Neuronal stem cell (in vitro differentiated cells): ENCODE measurements at regions not wholly inside any gene's neighbourhood (a gene's known extent, or its start where the extent isn't known, plus 50 kb on each side); places are given as distances from the start of the nearest gene placed in this dataset.

ENCODE experiments used
- DNase-seq: peaks from one replicate; pipeline ENCODE4 v3.0.0-alpha.2; 2013; ENCODE audit warnings: low spot score
- H2AFZ ChIP-seq: one replicate; pipeline ENCODE4 v1.6.1; 2013; ENCODE audit warnings: mild to moderate bottlenecking, low read length, inconsistent platforms
- H2AK5ac ChIP-seq: 2 replicates; pipeline ENCODE4 v1.6.1; 2013; ENCODE audit warnings: low read depth, mild to moderate bottlenecking, inconsistent platforms, low read length, moderate library complexity, mixed read lengths
- H2BK120ac ChIP-seq: 2 replicates; pipeline ENCODE4 v1.6.1; 2013; ENCODE audit warnings: low read depth, mild to moderate bottlenecking, inconsistent platforms, low read length, moderate library complexity, mixed read lengths
- H2BK12ac ChIP-seq: one replicate; pipeline ENCODE4 v1.6.1; 2013; ENCODE audit warnings: low read length, inconsistent platforms
- H2BK15ac ChIP-seq: 2 replicates; pipeline ENCODE4 v1.6.1; 2013; ENCODE audit warnings: mild to moderate bottlenecking, low read length, inconsistent platforms, mixed read lengths
- H2BK5ac ChIP-seq: one replicate; pipeline ENCODE4 v1.6.1; 2013; ENCODE audit warnings: inconsistent platforms, mild to moderate bottlenecking, low read length, moderate library complexity
- H3K14ac ChIP-seq: one replicate; pipeline ENCODE4 v1.6.1; 2013; ENCODE audit warnings: low read length, inconsistent platforms
- H3K18ac ChIP-seq: 2 replicates; pipeline ENCODE4 v1.6.1; 2013; ENCODE audit warnings: low read length, inconsistent platforms
- H3K23ac ChIP-seq: 2 replicates; pipeline ENCODE4 v1.6.1; 2013; ENCODE audit warnings: low read depth, mild to moderate bottlenecking, mixed read lengths, low read length, inconsistent platforms; ENCODE audit not compliant: poor library complexity
- H3K27ac ChIP-seq: replicated peaks from 3 replicates; pipeline ENCODE4 v1.5.1; 2013; ENCODE audit warnings: low read length, inconsistent platforms
- H3K27me3 ChIP-seq, 3 experiments: 2 replicates each; pipeline ENCODE4 v1.6.1; 2013; ENCODE audit warnings: low read length in 3 of 3, mild to moderate bottlenecking in 2 of 3, inconsistent platforms in 1 of 3, low read depth in 1 of 3, mixed read lengths in 1 of 3, moderate library complexity in 1 of 3; ENCODE audit not compliant: control insufficient read depth in 3 of 3, insufficient read depth in 3 of 3
- H3K36me3 ChIP-seq, 2 donors: replicated peaks in 1 of 2; 2 replicates each; pipeline ENCODE4 v1.6.1; 2013; ENCODE audit warnings: low read length in 2 of 2; ENCODE audit not compliant: control insufficient read depth in 2 of 2, insufficient read depth in 2 of 2
- H3K4ac ChIP-seq: 2 replicates; pipeline ENCODE4 v1.6.1; 2013; ENCODE audit warnings: inconsistent platforms, mild to moderate bottlenecking, low read length, moderate library complexity
- H3K4me1 ChIP-seq, 2 donors: 1 replicate in 1 of 2; 2 replicates in 1 of 2; pipeline ENCODE4 v1.6.1; 2013; ENCODE audit warnings: low read length in 2 of 2, low read depth in 1 of 2; ENCODE audit not compliant: control insufficient read depth in 2 of 2, insufficient read depth in 1 of 2
- H3K4me2 ChIP-seq: one replicate; pipeline ENCODE4 v1.6.1; 2013; ENCODE audit warnings: mild to moderate bottlenecking, low read length, inconsistent platforms; ENCODE audit not compliant: insufficient read depth, poor library complexity, severe bottlenecking
- H3K4me3 ChIP-seq, 2 donors: 2 replicates each; pipeline ENCODE4 v1.5.1; 2013; ENCODE audit warnings: low read length in 2 of 2, mild to moderate bottlenecking in 2 of 2, inconsistent platforms in 1 of 2, moderate library complexity in 1 of 2
- H3K79me1 ChIP-seq: one replicate; pipeline ENCODE4 v1.6.1; 2013; ENCODE audit warnings: low read depth, mild to moderate bottlenecking, inconsistent platforms, low read length, moderate library complexity
- H3K9ac ChIP-seq: one replicate; pipeline ENCODE4 v1.6.1; 2013; ENCODE audit warnings: mild to moderate bottlenecking, low read depth, low read length, inconsistent platforms; ENCODE audit not compliant: poor library complexity
- H3K9me3 ChIP-seq, 2 donors: replicated peaks in 1 of 2; 2 replicates each; pipeline versions ENCODE3 to v1.6.1; 2013; ENCODE audit warnings: low read length in 2 of 2, mild to moderate bottlenecking in 2 of 2, inconsistent platforms in 1 of 2, low read depth in 1 of 2, mixed read lengths in 1 of 2, moderate library complexity in 1 of 2; ENCODE audit not compliant: control insufficient read depth in 2 of 2, insufficient read depth in 1 of 2
- H4K8ac ChIP-seq: one replicate; pipeline ENCODE4 v1.6.1; 2013; ENCODE audit warnings: low read depth, mild to moderate bottlenecking, inconsistent platforms, low read length, moderate library complexity
- H4K91ac ChIP-seq: one replicate; pipeline ENCODE4 v1.6.1; 2013; ENCODE audit warnings: low read length, low read depth, mild to moderate bottlenecking, inconsistent platforms; ENCODE audit not compliant: poor library complexity
- WGBS, 2 donors: extraction: QIAGEN DNeasy Blood & Tissue Kit; methylation state at CpG; one replicate each; pipeline ENCODE4 v1.1.7; 2013; ENCODE audit warnings: missing lambda C conversion rate in 2 of 2, mixed read lengths in 1 of 2; ENCODE audit not compliant: insufficient read length in 2 of 2, insufficient replicate concordance in 1 of 2; ENCODE audit errors: extremely low coverage in 2 of 2; 5-methylcytosine and 5-hydroxymethylcytosine counted together

DNA sequence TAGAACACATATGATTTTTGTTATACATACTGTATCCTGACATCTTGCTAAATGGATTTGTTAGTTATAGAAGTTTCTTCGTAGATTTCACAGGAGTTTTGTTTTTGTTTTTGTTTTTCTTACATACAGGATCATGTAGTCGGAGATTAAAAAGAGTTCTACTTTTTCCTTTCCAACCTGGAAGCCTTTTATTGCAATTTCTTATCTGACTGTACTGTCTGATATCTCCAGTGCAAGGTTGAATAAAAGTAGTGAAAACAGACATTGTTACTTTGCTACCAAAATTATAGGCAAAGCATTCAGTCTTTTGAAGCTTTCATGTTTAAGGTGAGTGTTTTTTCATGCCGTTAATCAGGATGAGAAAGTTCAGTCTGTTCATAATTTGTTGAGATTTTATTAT, 117.4 kb upstream of the PRSS3 start:
- no peak overlapping the region for H3K9ac ChIP-seq
- no peak overlapping the region for H2BK15ac ChIP-seq
- no peak overlapping the region for H4K8ac ChIP-seq
- H3K23ac ChIP-seq, result no peak overlapping the region
- no peak overlapping the region for H3K4me3 ChIP-seq
- no peak overlapping the region for H2AFZ ChIP-seq
- no peak overlapping the region for H2AK5ac ChIP-seq
- H3K27ac ChIP-seq, result no peak overlapping the region
- no peak overlapping the region for H3K14ac ChIP-seq
- H3K4me2 ChIP-seq, result no peak overlapping the region
- no peak for DNase-seq
- no CpG with 5 or more reads among the region's 3 CpGs for WGBS, 2 donors
- no peaks in the 10 kb centered on the region for H3K36me3 ChIP-seq
- H2BK120ac ChIP-seq, result no peak overlapping the region
- no peak overlapping the region for H3K18ac ChIP-seq
- no peak overlapping the region for H2BK12ac ChIP-seq
- H3K27me3 ChIP-seq, result peaks cover 0 to 32% (median 0%) of the 10 kb centered on the region in 3 experiments
- H4K91ac ChIP-seq, result no peak overlapping the region
- H3K4me1 ChIP-seq, result no peaks in the 10 kb centered on the region
- H2BK5ac ChIP-seq, result no peak overlapping the region
- no peak overlapping the region for H3K4ac ChIP-seq
- H3K79me1 ChIP-seq, result no peaks in the 10 kb centered on the region
- no peaks in the 10 kb centered on the region for H3K9me3 ChIP-seq

DNA sequence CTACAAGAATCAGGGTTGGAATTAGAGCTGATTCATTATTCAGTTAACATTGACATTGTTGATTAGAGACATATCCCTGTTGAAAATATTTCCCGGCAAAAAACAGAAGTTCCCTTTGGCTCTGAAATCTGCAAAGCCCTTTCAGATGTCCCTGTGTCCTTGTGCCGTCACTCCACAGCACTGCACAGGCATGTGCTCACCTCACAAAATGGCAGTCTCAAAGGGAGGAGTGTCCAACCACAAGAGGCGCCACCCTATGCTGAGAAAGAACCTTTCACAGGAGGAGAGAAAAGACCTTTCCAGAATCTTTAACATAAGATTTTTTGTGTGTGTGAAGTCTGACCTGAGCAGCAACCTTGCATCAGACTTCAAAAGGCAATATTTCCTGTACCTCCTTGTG, 112.8 kb upstream of the PRSS3 start:
- no peak overlapping the region for H4K8ac ChIP-seq
- no peak overlapping the region for H3K9ac ChIP-seq
- no peak overlapping the region for H2AK5ac ChIP-seq
- no CpG with 5 or more reads among the region's 3 CpGs for WGBS, 2 donors
- peaks cover 0 to 2% of the 10 kb centered on the region in 2 donors for H3K4me1 ChIP-seq
- no peak overlapping the region for H2BK120ac ChIP-seq
- no peaks in the 10 kb centered on the region for H3K36me3 ChIP-seq
- no peak overlapping the region for H3K4me3 ChIP-seq
- H3K4me2 ChIP-seq, result no peak overlapping the region
- no peak overlapping the region for H3K18ac ChIP-seq
- H2BK5ac ChIP-seq, result no peak overlapping the region
- no peak for DNase-seq
- H3K79me1 ChIP-seq, result no peaks in the 10 kb centered on the region
- H3K27me3 ChIP-seq, result peaks cover 0 to 37% (median 0%) of the 10 kb centered on the region in 3 experiments
- H2BK12ac ChIP-seq, result no peak overlapping the region
- H3K23ac ChIP-seq, result no peak overlapping the region
- no peak overlapping the region for H4K91ac ChIP-seq
- H2AFZ ChIP-seq, result no peak overlapping the region
- no peak overlapping the region for H3K14ac ChIP-seq
- no peak overlapping the region for H3K27ac ChIP-seq
- H2BK15ac ChIP-seq, result no peak overlapping the region
- H3K4ac ChIP-seq, result no peak overlapping the region
- H3K9me3 ChIP-seq, result no peaks in the 10 kb centered on the region

DNA sequence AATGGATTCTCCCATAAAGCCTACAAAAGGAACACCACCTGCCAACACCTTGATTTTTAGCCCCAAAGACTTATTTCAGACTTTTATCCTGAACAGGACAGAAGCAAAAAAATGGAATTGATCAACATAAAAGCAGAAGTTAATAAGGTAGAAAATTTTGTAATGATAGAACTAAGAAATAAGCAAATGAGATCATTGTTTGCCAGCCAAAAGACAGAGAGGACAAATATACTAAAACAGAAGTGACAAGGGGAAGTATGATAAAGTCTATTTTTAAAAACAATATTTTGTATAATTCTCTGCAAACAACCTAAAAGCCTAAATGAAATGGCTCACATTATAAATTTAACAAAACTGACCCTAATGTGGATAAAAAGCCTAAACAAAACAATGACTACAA, 110.5 kb upstream of the PRSS3 start:
- no peak for DNase-seq
- H3K79me1 ChIP-seq, result no peaks in the 10 kb centered on the region
- no peak overlapping the region for H3K9ac ChIP-seq
- H3K4me2 ChIP-seq, result no peak overlapping the region
- H3K14ac ChIP-seq, result no peak overlapping the region
- H2BK12ac ChIP-seq, result no peak overlapping the region
- H3K18ac ChIP-seq, result no peak overlapping the region
- no peaks in the 10 kb centered on the region for H3K9me3 ChIP-seq
- no peak overlapping the region for H3K27ac ChIP-seq
- H3K27me3 ChIP-seq, result peaks cover 0 to 19% (median 0%) of the 10 kb centered on the region in 3 experiments
- no peak overlapping the region for H2BK120ac ChIP-seq
- no peak overlapping the region for H2BK5ac ChIP-seq
- H2AK5ac ChIP-seq, result no peak overlapping the region
- H3K23ac ChIP-seq, result no peak overlapping the region
- H3K4me1 ChIP-seq, result peaks cover 0 to 2% of the 10 kb centered on the region in 2 donors
- no peaks in the 10 kb centered on the region for H3K36me3 ChIP-seq
- no peak overlapping the region for H4K8ac ChIP-seq
- H3K4ac ChIP-seq, result no peak overlapping the region
- H2AFZ ChIP-seq, result no peak overlapping the region
- no peak overlapping the region for H3K4me3 ChIP-seq
- no peak overlapping the region for H4K91ac ChIP-seq
- H2BK15ac ChIP-seq, result no peak overlapping the region

DNA sequence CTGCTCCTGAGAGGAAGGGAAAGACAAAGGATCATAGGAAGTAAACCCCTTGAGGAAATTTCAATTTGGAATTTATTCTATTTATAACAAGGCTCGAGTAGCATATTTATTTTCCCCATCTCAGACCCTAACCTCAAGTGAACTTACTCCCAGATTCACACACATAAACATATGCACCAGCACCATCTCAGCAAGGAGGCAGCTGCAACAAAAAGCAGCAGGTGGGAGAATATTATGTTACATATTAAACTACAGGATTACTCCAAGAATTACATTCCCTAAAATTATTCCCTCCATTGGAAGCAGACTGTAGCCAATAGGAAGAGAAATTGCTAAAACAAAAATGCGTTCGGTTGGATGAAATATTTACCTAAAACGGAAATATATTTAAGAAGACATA, 108.4 kb upstream of the PRSS3 start:
- no peak overlapping the region for H2BK120ac ChIP-seq
- no peak overlapping the region for H2AFZ ChIP-seq
- H3K27me3 ChIP-seq, result peaks cover 0 to 13% (median 0%) of the 10 kb centered on the region in 3 experiments
- no peak for DNase-seq
- no peak overlapping the region for H2AK5ac ChIP-seq
- H4K91ac ChIP-seq, result no peak overlapping the region
- H3K9ac ChIP-seq, result no peak overlapping the region
- no peak overlapping the region for H3K4me2 ChIP-seq
- no CpG with 5 or more reads among the region's 4 CpGs for WGBS, 2 donors
- peaks cover 0 to 2% of the 10 kb centered on the region in 2 donors for H3K4me1 ChIP-seq
- H3K27ac ChIP-seq, result no peak overlapping the region
- H3K14ac ChIP-seq, result no peak overlapping the region
- H2BK5ac ChIP-seq, result no peak overlapping the region
- H4K8ac ChIP-seq, result no peak overlapping the region
- H3K23ac ChIP-seq, result no peak overlapping the region
- H3K4me3 ChIP-seq, result no peak overlapping the region
- H2BK12ac ChIP-seq, result no peak overlapping the region
- H2BK15ac ChIP-seq, result no peak overlapping the region
- H3K9me3 ChIP-seq, result no peaks in the 10 kb centered on the region
- no peak overlapping the region for H3K4ac ChIP-seq
- no peaks in the 10 kb centered on the region for H3K79me1 ChIP-seq
- H3K18ac ChIP-seq, result no peak overlapping the region
- H3K36me3 ChIP-seq, result no peaks in the 10 kb centered on the region
